ENCODE measurements at regions not wholly inside any gene's neighbourhood (a gene's known extent, or its start where the extent isn't known, plus 50 kb on each side); places are given as distances from the start of the nearest gene placed in this dataset.
"Not testable (repeated sequence)": the region's sequence is repeated elsewhere in the genome, so short reads cannot be mapped to it uniquely, and the experiment has no call there.

- H3K27me3 Mint-ChIP-seq (ENCODE audit: insufficient read depth, unreplicated experiment): no peaks in the 10 kb centered on the region
- POLR2A ChIA-PET: no interaction called here
Measured at GRCh38 chr6:27776504-27776903, 135.7 kb downstream of the OR2B2 start.

GRCh38 chr6:27775796-27776184, 136.4 kb downstream of the OR2B2 start:
- Mint-ChIP-seq H3K9me3 (ENCODE audit: unreplicated experiment) (no peaks in the 10 kb centered on the region), H3K27ac (ENCODE audit: unreplicated experiment) (no peak overlapping the region), H3K36me3 (ENCODE audit: insufficient read depth, unreplicated experiment) (peaks cover 14% of the 10 kb centered on the region), H3K4me3 (ENCODE audit: unreplicated experiment) (no peak overlapping the region), H3K27me3 (ENCODE audit: insufficient read depth, unreplicated experiment) (no peaks in the 10 kb centered on the region), H3K4me1 (ENCODE audit: low read depth, unreplicated experiment) (peaks cover 36% of the 10 kb centered on the region)
- ChIA-PET POLR2A (no interaction called here), CTCF (interaction anchor here (0.6 kb wide), 2 partner anchors 227 to 598 kb away, joined by 4 to 5 read pairs; no protein-coding TSS in a partner anchor)
- no peaks in the 10 kb centered on the region for H3K9me3 ChIP-seq
- H3K27me3 ChIP-seq (replicated peaks; ENCODE audit: control insufficient read depth, insufficient read depth, low read length): no peaks in the 10 kb centered on the region
- no peak for DNase-seq
- H3K36me3 ChIP-seq (ENCODE audit: control insufficient read depth, insufficient read depth, low read length): no peaks in the 10 kb centered on the region
- no peak overlapping the region for H3K4me3 ChIP-seq (ENCODE audit: low read depth, low read length)
- intact Hi-C loops (cut with micrococcal nuclease; ENCODE audit: unreplicated experiment): no loop called here
- no TSS peak for BruUV-seq (replicated peaks)
- peaks cover 22% of the 10 kb centered on the region for H3K4me1 ChIP-seq
- TF ChIP-seq CTCF (IDR thresholded peaks at IDR 0.05; ENCODE audit: insufficient read depth in 1 of 2, low read depth in 1 of 2, low read length in 1 of 2, severe bottlenecking in 1 of 2, unreplicated experiment in 1 of 2): no peak

More at GRCh38 chr6:27776504-27776903, 135.7 kb downstream of the OR2B2 start:
- DNase-seq: no peak
- H3K36me3 ChIP-seq (ENCODE audit: control insufficient read depth, insufficient read depth, low read length): no peaks in the 10 kb centered on the region
- H3K9me3 Mint-ChIP-seq (ENCODE audit: unreplicated experiment): no peaks in the 10 kb centered on the region
- H3K4me1 Mint-ChIP-seq (ENCODE audit: low read depth, unreplicated experiment): peaks cover 30% of the 10 kb centered on the region
- H3K9me3 ChIP-seq: no peaks in the 10 kb centered on the region
- intact Hi-C loops (cut with micrococcal nuclease; ENCODE audit: unreplicated experiment): no loop called here
- H3K4me3 Mint-ChIP-seq (ENCODE audit: unreplicated experiment): no peak overlapping the region
- no peaks in the 10 kb centered on the region for H3K27me3 ChIP-seq (replicated peaks; ENCODE audit: control insufficient read depth, insufficient read depth, low read length)
- H3K4me3 ChIP-seq (ENCODE audit: low read depth, low read length): no peak overlapping the region
- CTCF ChIA-PET: no interaction called here
- TF ChIP-seq CTCF (IDR thresholded peaks at IDR 0.05; ENCODE audit: insufficient read depth in 1 of 2, low read depth in 1 of 2, low read length in 1 of 2, severe bottlenecking in 1 of 2, unreplicated experiment in 1 of 2): no peak
- no peak overlapping the region for H3K27ac Mint-ChIP-seq (ENCODE audit: unreplicated experiment)
- no TSS peak for BruUV-seq (replicated peaks)
- H3K36me3 Mint-ChIP-seq (ENCODE audit: insufficient read depth, unreplicated experiment): peaks cover 14% of the 10 kb centered on the region
- H3K4me1 ChIP-seq: peaks cover 22% of the 10 kb centered on the region

GRCh38 chr6:27775138-27775795, 136.9 kb downstream of the OR2B2 start:
- POLR2A ChIA-PET; H3K27ac Mint-ChIP-seq (ENCODE audit: unreplicated experiment); H3K36me3 ChIP-seq (ENCODE audit: control insufficient read depth, insufficient read depth, low read length); H3K9me3 ChIP-seq; DNase-seq; H3K27me3 ChIP-seq (replicated peaks; ENCODE audit: control insufficient read depth, insufficient read depth, low read length); H3K27me3 Mint-ChIP-seq (ENCODE audit: insufficient read depth, unreplicated experiment); H3K9me3 Mint-ChIP-seq (ENCODE audit: unreplicated experiment); intact Hi-C loops (cut with micrococcal nuclease; ENCODE audit: unreplicated experiment); H3K4me3 ChIP-seq (ENCODE audit: low read depth, low read length); BruUV-seq (replicated peaks); H3K4me3 Mint-ChIP-seq (ENCODE audit: unreplicated experiment): not testable (repeated sequence)
- Mint-ChIP-seq H3K36me3 (ENCODE audit: insufficient read depth, unreplicated experiment) (peaks cover 14% of the 10 kb centered on the region), H3K4me1 (ENCODE audit: low read depth, unreplicated experiment) (peaks cover 36% of the 10 kb centered on the region)
- CTCF ChIA-PET: interaction anchor here (0.6 kb wide), 2 partner anchors 227 to 598 kb away, joined by 4 to 5 read pairs; no protein-coding TSS in a partner anchor
- peaks cover 22% of the 10 kb centered on the region for H3K4me1 ChIP-seq

GRCh38 chr6:27774264-27774600, 138.0 kb downstream of the OR2B2 start:
- H3K36me3 ChIP-seq (ENCODE audit: control insufficient read depth, insufficient read depth, low read length); H3K27me3 ChIP-seq (replicated peaks; ENCODE audit: control insufficient read depth, insufficient read depth, low read length); BruUV-seq (replicated peaks); H3K9me3 ChIP-seq; intact Hi-C loops (cut with micrococcal nuclease; ENCODE audit: unreplicated experiment); H3K4me3 Mint-ChIP-seq (ENCODE audit: unreplicated experiment); H3K4me3 ChIP-seq (ENCODE audit: low read depth, low read length); H3K9me3 Mint-ChIP-seq (ENCODE audit: unreplicated experiment); POLR2A ChIA-PET; H3K27ac Mint-ChIP-seq (ENCODE audit: unreplicated experiment); H3K27me3 Mint-ChIP-seq (ENCODE audit: insufficient read depth, unreplicated experiment); DNase-seq; CTCF ChIA-PET: not testable (repeated sequence)
- Mint-ChIP-seq H3K36me3 (ENCODE audit: insufficient read depth, unreplicated experiment) (peaks cover 14% of the 10 kb centered on the region), H3K4me1 (ENCODE audit: low read depth, unreplicated experiment) (peaks cover 36% of the 10 kb centered on the region)
- peaks cover 22% of the 10 kb centered on the region for H3K4me1 ChIP-seq

GRCh38 chr6:27773542-27774263, 138.5 kb downstream of the OR2B2 start:
- H3K27me3 ChIP-seq (replicated peaks; ENCODE audit: control insufficient read depth, insufficient read depth, low read length); H3K9me3 ChIP-seq; H3K36me3 ChIP-seq (ENCODE audit: control insufficient read depth, insufficient read depth, low read length); H3K27me3 Mint-ChIP-seq (ENCODE audit: insufficient read depth, unreplicated experiment); intact Hi-C loops (cut with micrococcal nuclease; ENCODE audit: unreplicated experiment); DNase-seq; H3K9me3 Mint-ChIP-seq (ENCODE audit: unreplicated experiment); H3K4me3 Mint-ChIP-seq (ENCODE audit: unreplicated experiment); BruUV-seq (replicated peaks); H3K4me3 ChIP-seq (ENCODE audit: low read depth, low read length): not testable (repeated sequence)
- H3K36me3 Mint-ChIP-seq (ENCODE audit: insufficient read depth, unreplicated experiment): peaks cover 14% of the 10 kb centered on the region
- ChIA-PET CTCF (interaction anchor here (1.9 kb wide), 1 partner anchor 22 kb away, joined by 25 read pairs; no protein-coding TSS in a partner anchor), POLR2A (interaction anchor here (0.7 to 1.5 kb wide), 3 partner anchors 19 to 94 kb away, joined by 3 read pairs; a partner anchor contains a TSS)
- H3K4me1 Mint-ChIP-seq (ENCODE audit: low read depth, unreplicated experiment): peaks cover 36% of the 10 kb centered on the region
- H3K27ac Mint-ChIP-seq (ENCODE audit: unreplicated experiment): peak overlapping the region; percentile 51
- peaks cover 22% of the 10 kb centered on the region for H3K4me1 ChIP-seq
